Endothelial cell of umbilical vein (primary cell): ENCODE measurements at regions not wholly inside any gene's neighbourhood (a gene's known extent, or its start where the extent isn't known, plus 50 kb on each side); places are given as distances from the start of the nearest gene placed in this dataset.

ENCODE experiments used
- GATA2 ChIP-seq: IDR thresholded peaks from 2 replicates; pipeline ENCODE4 v1.7.0; 2011; ENCODE audit warnings: low read depth, mild to moderate bottlenecking, moderate library complexity, mixed read lengths, low read length; ENCODE audit not compliant: insufficient read length, insufficient read depth
- POLR2A ChIP-seq: IDR thresholded peaks from 2 replicates; pipeline ENCODE4 v1.6.1; 2012; ENCODE audit warnings: low read depth, mild to moderate bottlenecking, control low read depth, low read length
- TF ChIP-seq, protein P1 (sequence below), 2 donors: IDR thresholded peaks; 1 replicate in 1 of 2; 2 replicates in 1 of 2; pipeline ENCODE4 v1.5.1; 2011; ENCODE audit warnings: low read length in 2 of 2, mild to moderate bottlenecking in 2 of 2, moderate library complexity in 2 of 2, control low read depth in 1 of 2, inconsistent platforms in 1 of 2, low read depth in 1 of 2; ENCODE audit not compliant: insufficient read depth in 1 of 2; ENCODE audit errors: extremely low read depth in 1 of 2
- TF ChIP-seq, protein P2 (sequence below): IDR thresholded peaks from 2 replicates; pipeline ENCODE4 v1.6.1; 2011; ENCODE audit not compliant: insufficient read depth, insufficient read length

GRCh38 chr4:56181140-56181953, 205.9 kb downstream of the AASDH start:
- TF ChIP-seq, protein P1, sequence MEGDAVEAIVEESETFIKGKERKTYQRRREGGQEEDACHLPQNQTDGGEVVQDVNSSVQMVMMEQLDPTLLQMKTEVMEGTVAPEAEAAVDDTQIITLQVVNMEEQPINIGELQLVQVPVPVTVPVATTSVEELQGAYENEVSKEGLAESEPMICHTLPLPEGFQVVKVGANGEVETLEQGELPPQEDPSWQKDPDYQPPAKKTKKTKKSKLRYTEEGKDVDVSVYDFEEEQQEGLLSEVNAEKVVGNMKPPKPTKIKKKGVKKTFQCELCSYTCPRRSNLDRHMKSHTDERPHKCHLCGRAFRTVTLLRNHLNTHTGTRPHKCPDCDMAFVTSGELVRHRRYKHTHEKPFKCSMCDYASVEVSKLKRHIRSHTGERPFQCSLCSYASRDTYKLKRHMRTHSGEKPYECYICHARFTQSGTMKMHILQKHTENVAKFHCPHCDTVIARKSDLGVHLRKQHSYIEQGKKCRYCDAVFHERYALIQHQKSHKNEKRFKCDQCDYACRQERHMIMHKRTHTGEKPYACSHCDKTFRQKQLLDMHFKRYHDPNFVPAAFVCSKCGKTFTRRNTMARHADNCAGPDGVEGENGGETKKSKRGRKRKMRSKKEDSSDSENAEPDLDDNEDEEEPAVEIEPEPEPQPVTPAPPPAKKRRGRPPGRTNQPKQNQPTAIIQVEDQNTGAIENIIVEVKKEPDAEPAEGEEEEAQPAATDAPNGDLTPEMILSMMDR (IDR thresholded peaks at IDR 0.05; ENCODE audit: extremely low read depth in 1 of 2, insufficient read depth in 1 of 2, low read depth in 1 of 2, low read length in 2 of 2), result no peak
- TF ChIP-seq GATA2, result no peak
- TF ChIP-seq, protein P2, sequence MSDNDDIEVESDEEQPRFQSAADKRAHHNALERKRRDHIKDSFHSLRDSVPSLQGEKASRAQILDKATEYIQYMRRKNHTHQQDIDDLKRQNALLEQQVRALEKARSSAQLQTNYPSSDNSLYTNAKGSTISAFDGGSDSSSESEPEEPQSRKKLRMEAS, result no peak
- TF ChIP-seq POLR2A, result no peak
